Mucosa of descending colon (tissue), 3 donors: ENCODE measurements at regions not wholly inside any gene's neighbourhood (a gene's known extent, or its start where the extent isn't known, plus 50 kb on each side); places are given as distances from the start of the nearest gene placed in this dataset.

Experiments used
- ATAC-seq: fragments of 200-7000 bp; cut with Tn5 transposase; one replicate; pipeline ENCODE4 v1.9.1; 2020; ENCODE audit warnings: mild to moderate bottlenecking, moderate library complexity
- DNase-seq, 3 donors: peaks; one replicate each; pipeline ENCODE4 v3.0.0-alpha.2; 2020
- H3K36me3 ChIP-seq: fragments of 200-600 bp; one replicate; pipeline ENCODE4 v1.8.0; 2021; ENCODE audit warnings: low read depth, mild to moderate bottlenecking
- H3K4me1 ChIP-seq: fragments of 200-600 bp; one replicate; pipeline ENCODE4 v1.8.0; 2021; ENCODE audit warnings: low read depth, mild to moderate bottlenecking
- H3K4me3 ChIP-seq: fragments of 200-600 bp; one replicate; pipeline ENCODE4 v1.8.0; 2021; ENCODE audit warnings: mild to moderate bottlenecking
- H3K9me3 ChIP-seq: fragments of 200-600 bp; one replicate; pipeline ENCODE4 v1.8.0; 2021; ENCODE audit warnings: mild to moderate bottlenecking
- CTCF ChIP-seq: fragments of 200-600 bp; IDR thresholded peaks from one replicate; pipeline ENCODE4 v1.8.0; 2022; ENCODE audit warnings: antibody characterized with exemption, mild to moderate bottlenecking
- intact Hi-C, 2 donors: fragments of 100-400 bp; cut with DNase I in 1 of 2; cut with micrococcal nuclease in 1 of 2; formaldehyde crosslinking; loops; one replicate each; pipeline versions ENCODE4 v1.11.0 to v1.11.1; 2022; cut with DNase I, micrococcal nuclease
- donor health status: DM: no; HTN: no; CAD: no; lungs with moderate emphysema.
- donor health status: DM: no; HTN: no; CAD: no.
- donor health status: DM: no; HTN: yes; CAD: no.

DNA sequence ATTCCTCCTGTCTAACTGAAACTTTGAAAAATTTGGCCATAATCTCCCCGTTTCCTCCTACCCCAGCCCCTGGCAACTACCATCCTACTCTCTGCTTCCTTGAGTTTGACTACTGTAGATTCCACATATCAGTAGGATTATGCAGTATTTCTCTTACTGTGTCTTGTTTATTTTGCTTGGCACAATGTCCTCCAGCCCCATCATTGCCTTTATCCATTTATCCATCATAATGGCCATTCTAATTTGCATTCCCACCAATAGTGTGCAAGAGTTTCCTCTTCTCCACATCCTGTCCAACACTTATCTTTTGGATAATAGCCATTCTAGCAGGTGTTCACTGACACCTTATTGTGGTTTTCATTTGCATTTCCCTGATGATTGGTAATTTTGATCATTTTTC, 202.3 kb downstream of the THBS2 start:
- Histone ChIP-seq H3K4me3 (no peak overlapping the region), H3K9me3 (no peaks in the 10 kb centered on the region), H3K36me3 (no peaks in the 10 kb centered on the region), H3K4me1 (no peaks in the 10 kb centered on the region)
- intact Hi-C loops = no loop called here
- ATAC-seq = no peak
- no peak for DNase-seq
- TF ChIP-seq CTCF = no peak

DNA sequence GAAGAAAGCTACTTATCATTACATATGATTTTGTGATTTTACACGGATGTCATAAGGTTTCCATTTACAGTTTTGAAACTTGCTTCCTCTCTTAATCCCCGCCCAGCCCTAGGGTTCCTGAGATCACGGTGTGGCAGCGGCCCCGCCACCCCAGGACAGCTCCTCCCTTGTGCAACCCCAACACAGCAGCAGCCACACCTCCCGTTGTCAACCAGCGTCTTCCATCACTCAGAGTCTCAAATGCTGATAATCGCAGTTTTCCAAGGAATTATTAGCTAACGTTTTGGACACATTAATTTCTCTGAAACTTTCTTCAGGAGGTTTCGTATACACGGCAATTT, 204.8 kb downstream of the THBS2 start:
- Histone ChIP-seq H3K36me3 (no peaks in the 10 kb centered on the region), H3K4me3 (no peak overlapping the region), H3K4me1 (no peaks in the 10 kb centered on the region), H3K9me3 (no peaks in the 10 kb centered on the region)
- intact Hi-C loops = no loop called here
- TF ChIP-seq CTCF = no peak
- ATAC-seq (no peak), DNase-seq (no peak)

- no peaks in the 10 kb centered on the region for H3K9me3 ChIP-seq
- TF ChIP-seq CTCF = no peak
- no peaks in the 10 kb centered on the region for H3K36me3 ChIP-seq
- H3K4me1 ChIP-seq = no peaks in the 10 kb centered on the region
- no peak overlapping the region for H3K4me3 ChIP-seq
- ATAC-seq (no peak), DNase-seq (no peak)
- intact Hi-C loops = no loop called here
Observed at GRCh38 chr6:169048185-169048864, 205.3 kb downstream of the THBS2 start.

DNA sequence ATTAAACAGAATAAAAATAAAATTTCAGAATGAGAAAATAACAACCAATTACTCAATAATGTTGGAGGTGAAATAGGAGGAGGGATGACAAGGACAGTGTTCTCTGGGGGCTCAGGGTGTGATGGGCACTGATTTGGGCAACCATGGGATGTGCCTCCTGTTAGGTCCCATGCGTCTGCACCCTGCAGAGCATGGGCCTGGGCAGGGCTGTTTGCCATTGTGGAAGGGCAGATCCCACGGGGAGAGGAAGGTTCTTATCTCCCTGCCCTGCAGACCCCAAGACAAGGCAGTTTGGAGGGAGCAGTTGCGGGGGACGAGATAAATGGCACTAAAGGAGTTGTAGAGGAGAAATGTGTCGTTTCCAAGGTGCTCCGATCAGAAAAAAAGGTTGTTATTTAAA, 206.3 kb downstream of the THBS2 start:
- Histone ChIP-seq H3K4me1 (no peaks in the 10 kb centered on the region), H3K9me3 (no peaks in the 10 kb centered on the region), H3K36me3 (no peaks in the 10 kb centered on the region), H3K4me3 (no peak overlapping the region)
- ATAC-seq (no peak), DNase-seq (no peak)
- TF ChIP-seq CTCF = no peak
- intact Hi-C loops = no loop called here

DNA sequence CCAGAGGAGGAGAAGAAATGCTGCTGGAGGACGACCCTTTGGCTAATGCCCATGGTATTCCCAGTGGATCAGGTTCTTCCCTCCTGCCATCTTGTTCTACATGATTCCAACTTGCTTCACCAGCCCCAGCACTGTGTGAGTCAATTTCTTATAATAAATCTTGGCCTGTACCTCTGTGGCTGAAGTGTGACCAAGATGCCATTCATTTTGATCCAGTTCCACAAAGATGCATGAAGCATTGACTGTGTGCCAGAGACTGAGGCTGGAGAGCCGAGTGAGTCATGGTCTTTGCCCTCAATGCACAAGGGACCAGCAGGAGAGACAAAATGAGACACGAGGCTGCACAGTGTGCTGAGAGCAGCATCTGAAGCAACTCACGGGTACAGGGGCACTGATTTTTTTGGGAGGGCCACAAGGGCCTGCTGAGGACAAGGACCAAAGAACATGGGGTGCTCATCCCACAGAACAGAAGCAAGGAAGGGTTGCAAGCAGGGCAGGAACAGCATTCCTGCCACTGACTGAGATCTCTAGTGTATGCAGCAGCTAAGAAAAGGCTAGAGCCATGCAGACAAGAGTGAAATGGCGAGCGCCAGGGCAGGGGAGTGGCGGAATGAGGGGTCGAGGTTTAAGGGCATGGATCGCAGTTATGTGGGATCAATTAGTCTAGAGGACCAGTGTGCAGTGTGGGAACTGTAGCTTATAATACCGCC, 207.0 kb downstream of the THBS2 start:
- no peak overlapping the region for H3K4me3 ChIP-seq
- TF ChIP-seq CTCF = no peak
- ATAC-seq (no peak), DNase-seq (no peak)
- H3K4me1 ChIP-seq = no peaks in the 10 kb centered on the region
- H3K9me3 ChIP-seq = no peaks in the 10 kb centered on the region
- intact Hi-C loops = no loop called here
- no peaks in the 10 kb centered on the region for H3K36me3 ChIP-seq
